HAP-1 (cell line): ENCODE measurements at regions not wholly inside any gene's neighbourhood (a gene's known extent, or its start where the extent isn't known, plus 50 kb on each side); places are given as distances from the start of the nearest gene placed in this dataset.
"Not testable (repeated sequence)": the region's sequence is repeated elsewhere in the genome, so short reads cannot be mapped to it uniquely, and the experiment has no call there.

Experiments used
- DNase-seq, 2 experiments: peaks; one replicate each; pipeline ENCODE4 v3.0.0-alpha.2; 2016 to 2020; ENCODE audit warnings: low spot score in 2 of 2
- H3K27me3 ChIP-seq: fragments of 250-450 bp; sonication (Bioruptor Pico); 2 replicates; pipeline ENCODE4 v1.5.1; 2020; ENCODE audit warnings: low read depth, mild to moderate bottlenecking, moderate library complexity
- H3K36me3 ChIP-seq: fragments of 250-450 bp; sonication (Bioruptor Pico); replicated peaks from 2 replicates; pipeline ENCODE4 v1.5.1; 2020; ENCODE audit warnings: mild to moderate bottlenecking
- H3K4me1 ChIP-seq: fragments of 250-450 bp; sonication (Bioruptor Pico); 2 replicates; pipeline ENCODE4 v1.5.1; 2020; ENCODE audit warnings: mild to moderate bottlenecking
- H3K4me3 ChIP-seq: fragments of 250-450 bp; sonication (Bioruptor Pico); 2 replicates; pipeline ENCODE4 v1.5.1; 2020; ENCODE audit warnings: mild to moderate bottlenecking, moderate library complexity
- H3K9me3 ChIP-seq: fragments of 250-450 bp; sonication (Bioruptor Pico); 2 replicates; pipeline ENCODE4 v1.5.1; 2020; ENCODE audit warnings: mild to moderate bottlenecking, moderate library complexity
- in situ Hi-C: fragments of 300-500 bp; cut with MboI; formaldehyde crosslinking; loops from 3 replicates; pipeline ENCODE4 v1.14.3; 2020; ENCODE audit warnings: low sequenced_read_pairs, inconsistent platforms, mixed read lengths

DNA sequence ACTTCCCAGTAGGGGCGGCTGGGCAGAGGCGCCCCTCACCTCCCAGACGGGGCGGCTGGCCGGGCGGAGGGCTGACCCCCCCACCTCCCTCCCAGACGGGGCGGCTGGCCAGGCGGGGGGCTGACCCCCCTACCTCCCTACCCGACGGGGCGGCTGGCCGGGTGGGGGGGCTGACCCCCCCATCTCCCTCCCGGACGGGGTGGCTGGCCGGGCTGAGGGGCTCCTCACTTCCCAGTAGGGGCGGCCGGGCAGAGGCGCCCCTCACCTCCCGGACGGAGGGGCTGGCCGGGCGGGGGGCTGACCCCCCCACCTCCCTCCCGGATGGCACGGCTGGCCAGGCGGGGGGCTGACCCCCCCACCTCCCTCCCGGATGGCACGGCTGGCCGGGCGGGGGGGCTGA is 508.1 kb upstream of the PHF14 start:
- H3K4me3 ChIP-seq, H3K4me1 ChIP-seq, H3K9me3 ChIP-seq, H3K27me3 ChIP-seq, H3K36me3 ChIP-seq, in situ Hi-C loops, DNase-seq: not testable (repeated sequence)

DNA sequence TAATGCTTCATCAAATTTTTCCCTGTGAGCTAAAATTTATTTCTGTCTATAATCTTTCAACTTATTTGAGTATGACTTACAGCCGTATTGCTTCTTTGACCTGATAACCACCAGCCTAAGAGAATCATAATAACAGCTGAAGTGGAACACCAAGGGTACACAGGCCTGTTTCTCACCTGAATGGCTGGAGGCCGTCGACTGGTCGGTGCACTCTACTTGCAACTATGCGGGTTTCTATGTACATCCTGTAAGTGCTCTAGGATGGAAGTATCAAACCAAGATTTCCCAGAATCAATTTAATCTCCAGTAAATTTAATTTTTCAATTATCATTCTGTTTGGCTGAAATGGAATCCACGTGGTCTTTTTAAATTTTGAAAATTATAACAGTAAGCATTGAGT is 504.8 kb upstream of the PHF14 start:
- Histone ChIP-seq H3K4me3 (no peak overlapping the region), H3K4me1 (peaks cover 16% of the 10 kb centered on the region), H3K27me3 (no peaks in the 10 kb centered on the region), H3K36me3 (no peaks in the 10 kb centered on the region), H3K9me3 (0 out of 2 replicates have a peak, but pooled peaks cover 2% of the 10 kb centered on the region)
- no peak for DNase-seq
- in situ Hi-C loops: no loop called here

DNA sequence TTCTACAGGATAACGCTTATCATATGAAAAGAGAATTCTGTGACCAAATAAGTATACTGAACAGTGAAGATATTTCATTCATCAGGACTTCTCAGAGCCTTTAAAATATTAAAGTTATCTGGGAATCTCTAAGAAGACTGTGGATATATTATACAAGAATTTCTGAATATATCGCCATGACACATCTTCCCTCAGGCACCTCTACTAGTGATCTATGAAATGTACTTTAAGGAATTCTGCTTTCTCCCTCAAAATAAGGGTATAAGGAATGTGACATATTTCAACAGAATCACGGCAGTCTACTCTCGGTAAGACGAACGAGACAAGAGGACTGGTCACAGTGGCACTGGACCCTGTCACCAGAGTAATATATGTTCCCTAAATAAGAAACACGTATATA is 504.2 kb upstream of the PHF14 start:
- H3K36me3 ChIP-seq: no peaks in the 10 kb centered on the region
- 0 out of 2 replicates have a peak, but pooled peaks cover 2% of the 10 kb centered on the region for H3K9me3 ChIP-seq
- no peaks in the 10 kb centered on the region for H3K27me3 ChIP-seq
- H3K4me1 ChIP-seq: peaks cover 16% of the 10 kb centered on the region
- no peak overlapping the region for H3K4me3 ChIP-seq
- in situ Hi-C loops: no loop called here
- DNase-seq: no peak

DNA sequence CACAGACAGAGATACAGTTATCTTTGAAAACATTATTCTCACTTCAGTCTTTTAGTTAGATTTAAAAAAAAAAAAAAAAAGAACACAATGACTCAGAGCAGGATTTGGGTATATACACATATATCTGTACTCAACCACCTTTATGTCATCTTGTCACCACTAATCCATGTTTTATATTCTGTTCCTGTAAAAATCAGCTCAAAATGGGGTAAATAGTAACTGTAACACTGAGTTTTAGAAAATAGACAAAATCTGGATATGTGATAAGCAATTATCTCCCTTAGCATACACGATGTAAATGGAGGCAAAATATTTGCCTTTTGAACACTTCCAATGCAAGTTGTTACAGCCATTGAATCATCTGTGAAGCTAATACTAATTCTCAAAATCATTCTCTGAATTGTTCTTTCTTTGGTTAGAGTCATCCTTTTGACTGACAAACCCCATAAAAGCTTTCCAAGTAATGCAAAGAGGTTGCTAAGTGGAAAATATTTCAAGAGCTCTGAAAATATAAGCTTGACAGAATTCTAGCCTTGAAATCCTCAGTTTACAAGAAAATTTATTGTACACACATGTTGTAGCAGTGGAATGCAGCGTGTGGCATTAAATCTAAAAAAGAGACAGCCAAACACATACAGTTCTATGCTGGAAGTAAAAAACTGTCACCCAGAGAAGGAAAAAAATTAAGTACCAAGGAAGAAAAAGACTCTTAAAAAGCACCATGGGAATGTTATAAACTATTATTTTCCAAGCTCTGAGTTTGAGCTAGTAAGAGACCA is 502.2 kb upstream of the PHF14 start:
- Histone ChIP-seq H3K27me3 (no peaks in the 10 kb centered on the region), H3K4me1 (peaks cover 16% of the 10 kb centered on the region)

GRCh38 chr7:10472115-10472514 is 501.6 kb upstream of the PHF14 start:
- no peaks in the 10 kb centered on the region for H3K36me3 ChIP-seq
- H3K9me3 ChIP-seq: no peaks in the 10 kb centered on the region
- no peak overlapping the region for H3K4me3 ChIP-seq
- H3K27me3 ChIP-seq: no peaks in the 10 kb centered on the region
- in situ Hi-C loops: no loop called here
- H3K4me1 ChIP-seq: peaks cover 16% of the 10 kb centered on the region
- DNase-seq: no peak

More for the DNA sequence above, 502.2 kb upstream of the PHF14 start:
- DNase-seq: peak in 1 of 2 experiments; percentile 74
- no peak overlapping the region for H3K4me3 ChIP-seq
- H3K9me3 ChIP-seq: 0 out of 2 replicates have a peak, but pooled peaks cover 2% of the 10 kb centered on the region
- no peaks in the 10 kb centered on the region for H3K36me3 ChIP-seq
- in situ Hi-C loops: no loop called here

- in situ Hi-C loops: no loop called here
- H3K4me1 ChIP-seq: peaks cover 10% of the 10 kb centered on the region
Measured at GRCh38 chr7:10473569-10473968, 500.1 kb upstream of the PHF14 start.

GRCh38 chr7:10474048-10474447 is 499.6 kb upstream of the PHF14 start:
- no peaks in the 10 kb centered on the region for H3K9me3 ChIP-seq
- in situ Hi-C loops: no loop called here
- no peaks in the 10 kb centered on the region for H3K36me3 ChIP-seq
- H3K4me1 ChIP-seq: peaks cover 10% of the 10 kb centered on the region
- no peaks in the 10 kb centered on the region for H3K27me3 ChIP-seq
- DNase-seq: no peak
- no peak overlapping the region for H3K4me3 ChIP-seq

More at GRCh38 chr7:10473569-10473968, 500.1 kb upstream of the PHF14 start:
- no peak overlapping the region for H3K4me3 ChIP-seq
- H3K36me3 ChIP-seq: no peaks in the 10 kb centered on the region
- H3K9me3 ChIP-seq: no peaks in the 10 kb centered on the region
- DNase-seq: no peak
- no peaks in the 10 kb centered on the region for H3K27me3 ChIP-seq

DNA sequence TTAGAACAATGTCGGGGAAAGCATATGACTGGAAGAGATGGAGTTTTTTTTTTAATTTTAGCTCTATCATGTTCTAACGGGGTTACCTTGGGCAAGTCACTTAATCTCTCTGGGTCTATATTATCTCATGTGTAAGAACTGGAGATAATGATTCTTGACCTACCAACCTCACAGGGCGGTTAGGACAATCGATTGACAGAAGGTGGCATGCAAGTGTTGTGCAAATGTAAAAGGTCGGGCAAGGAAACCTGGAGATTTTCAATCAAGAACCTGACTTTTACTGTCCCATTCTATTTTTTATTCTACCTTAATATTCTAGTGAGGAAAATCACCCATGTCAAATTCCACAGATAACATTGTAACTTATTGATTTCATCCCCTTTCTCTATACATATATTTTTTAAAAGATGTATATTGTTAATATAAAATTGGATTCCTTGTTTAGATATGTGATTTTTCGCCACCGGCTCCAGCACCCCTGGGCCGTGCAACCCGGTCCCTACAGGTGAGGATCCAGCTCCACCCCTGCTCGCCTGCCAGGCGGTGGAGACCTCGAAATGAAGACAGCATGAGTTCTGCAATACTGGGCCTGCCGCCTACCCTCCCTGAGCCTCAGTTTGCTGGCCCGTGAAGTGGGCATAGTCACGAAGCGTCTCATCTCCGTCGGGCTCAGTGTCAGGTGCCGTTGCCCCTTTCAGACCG is 497.6 kb upstream of the PHF14 start:
- no peaks in the 10 kb centered on the region for H3K27me3 ChIP-seq
- in situ Hi-C loops: no loop called here
- H3K36me3 ChIP-seq: no peaks in the 10 kb centered on the region
- H3K9me3 ChIP-seq: no peaks in the 10 kb centered on the region
- H3K4me1 ChIP-seq: peaks cover 5% of the 10 kb centered on the region
- no peak for DNase-seq
- no peak overlapping the region for H3K4me3 ChIP-seq

- Histone ChIP-seq H3K27me3 (no peaks in the 10 kb centered on the region), H3K4me3 (no peak overlapping the region), H3K4me1 (peaks cover 5% of the 10 kb centered on the region), H3K9me3 (no peaks in the 10 kb centered on the region), H3K36me3 (no peaks in the 10 kb centered on the region)
- no peak for DNase-seq
- in situ Hi-C loops: no loop called here
Measured at GRCh38 chr7:10476642-10477041, 497.0 kb upstream of the PHF14 start.

DNA sequence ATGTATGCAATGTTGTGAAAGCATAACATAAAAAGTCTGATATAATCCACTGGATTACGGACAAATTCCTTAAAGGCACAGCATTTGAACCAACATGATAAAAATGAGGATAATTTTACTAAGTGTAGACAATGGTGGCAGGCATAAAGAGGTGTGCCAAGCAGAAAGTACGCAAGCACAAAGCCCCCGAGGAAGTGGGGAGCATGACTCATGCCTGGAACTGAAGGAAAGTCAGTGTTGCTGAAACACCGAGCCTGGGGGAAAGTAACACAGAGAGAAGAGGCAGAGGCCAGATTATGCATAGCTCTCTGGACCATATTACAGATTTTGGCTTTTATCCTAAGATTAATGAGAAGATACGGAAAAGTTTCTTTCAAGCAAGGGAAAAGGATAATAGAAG is 490.0 kb upstream of the PHF14 start:
- Histone ChIP-seq H3K4me1 (no peaks in the 10 kb centered on the region), H3K4me3 (no peak overlapping the region), H3K9me3 (no peaks in the 10 kb centered on the region), H3K36me3 (no peaks in the 10 kb centered on the region), H3K27me3 (no peaks in the 10 kb centered on the region)
- in situ Hi-C loops: no loop called here
- no peak for DNase-seq

DNA sequence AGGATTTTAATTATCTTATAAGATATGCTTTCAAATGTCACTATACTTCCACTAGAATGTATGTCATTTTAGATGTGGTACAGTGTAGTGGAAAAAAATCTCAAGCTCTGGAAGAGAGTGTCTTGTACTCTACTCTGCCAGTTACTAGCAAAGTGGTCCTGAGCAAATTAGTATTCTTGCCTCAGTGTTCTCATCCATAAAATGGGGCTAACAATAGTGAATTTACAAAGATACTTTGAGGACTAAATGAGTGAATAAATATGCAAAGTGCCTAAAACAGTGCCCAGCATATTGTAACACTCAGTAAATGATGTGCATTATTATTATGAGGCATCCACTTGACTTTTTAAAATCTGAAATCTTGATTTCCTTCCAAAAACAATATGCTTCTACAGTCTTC is 488.9 kb upstream of the PHF14 start:
- H3K27me3 ChIP-seq: no peaks in the 10 kb centered on the region
- H3K36me3 ChIP-seq: no peaks in the 10 kb centered on the region
- in situ Hi-C loops: no loop called here
- no peak overlapping the region for H3K4me3 ChIP-seq
- no peaks in the 10 kb centered on the region for H3K9me3 ChIP-seq
- no peaks in the 10 kb centered on the region for H3K4me1 ChIP-seq
- DNase-seq: no peak

GRCh38 chr7:10501206-10501884 is 472.3 kb upstream of the PHF14 start:
- H3K4me1 ChIP-seq, H3K36me3 ChIP-seq, H3K4me3 ChIP-seq, in situ Hi-C loops, DNase-seq, H3K27me3 ChIP-seq, H3K9me3 ChIP-seq: not testable (repeated sequence)

GRCh38 chr7:10507032-10507431 is 466.6 kb upstream of the PHF14 start:
- H3K36me3 ChIP-seq: no peaks in the 10 kb centered on the region
- in situ Hi-C loops: no loop called here
- no peaks in the 10 kb centered on the region for H3K4me1 ChIP-seq
- no peaks in the 10 kb centered on the region for H3K9me3 ChIP-seq
- no peak for DNase-seq
- H3K27me3 ChIP-seq: no peaks in the 10 kb centered on the region
- H3K4me3 ChIP-seq: no peak overlapping the region

DNA sequence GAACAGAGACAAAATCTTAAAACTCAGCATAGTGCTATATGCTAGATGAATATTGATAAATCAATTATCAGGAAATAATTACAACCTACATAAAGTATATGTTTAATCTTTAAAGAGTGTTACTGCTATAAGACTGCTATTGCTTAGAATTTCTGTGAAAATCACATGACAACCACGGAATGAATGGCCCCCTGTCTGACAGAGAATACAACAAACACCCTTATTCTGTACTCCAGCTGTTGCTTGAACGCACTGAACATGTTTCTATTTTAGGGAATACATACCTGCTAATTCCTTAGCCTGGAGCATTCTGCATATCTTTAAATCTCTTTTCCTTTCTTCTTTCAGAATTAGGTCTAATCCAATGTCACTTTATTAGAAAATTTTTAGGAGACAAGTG is 452.4 kb upstream of the PHF14 start:
- Histone ChIP-seq H3K4me3 (no peak overlapping the region), H3K4me1 (no peaks in the 10 kb centered on the region; the same call in 1 of the 2 replicates), H3K27me3 (no peaks in the 10 kb centered on the region), H3K36me3 (no peaks in the 10 kb centered on the region), H3K9me3 (no peaks in the 10 kb centered on the region)
- no peak for DNase-seq
- in situ Hi-C loops: no loop called here
